GM04503 (cell line): ENCODE measurements at regions not wholly inside any gene's neighbourhood (a gene's known extent, or its start where the extent isn't known, plus 50 kb on each side); places are given as distances from the start of the nearest gene placed in this dataset.
"Not testable (repeated sequence)": the region's sequence is repeated elsewhere in the genome, so short reads cannot be mapped to it uniquely, and the experiment has no call there.

Experiments
- DNase-seq: peaks from one replicate; pipeline ENCODE4 v3.0.0-alpha.2; 2012; ENCODE audit warnings: low read depth

- DNase-seq = no peak
Measured at GRCh38 chr20:22958390-22958789, 76.7 kb upstream of the SSTR4 start.

DNA sequence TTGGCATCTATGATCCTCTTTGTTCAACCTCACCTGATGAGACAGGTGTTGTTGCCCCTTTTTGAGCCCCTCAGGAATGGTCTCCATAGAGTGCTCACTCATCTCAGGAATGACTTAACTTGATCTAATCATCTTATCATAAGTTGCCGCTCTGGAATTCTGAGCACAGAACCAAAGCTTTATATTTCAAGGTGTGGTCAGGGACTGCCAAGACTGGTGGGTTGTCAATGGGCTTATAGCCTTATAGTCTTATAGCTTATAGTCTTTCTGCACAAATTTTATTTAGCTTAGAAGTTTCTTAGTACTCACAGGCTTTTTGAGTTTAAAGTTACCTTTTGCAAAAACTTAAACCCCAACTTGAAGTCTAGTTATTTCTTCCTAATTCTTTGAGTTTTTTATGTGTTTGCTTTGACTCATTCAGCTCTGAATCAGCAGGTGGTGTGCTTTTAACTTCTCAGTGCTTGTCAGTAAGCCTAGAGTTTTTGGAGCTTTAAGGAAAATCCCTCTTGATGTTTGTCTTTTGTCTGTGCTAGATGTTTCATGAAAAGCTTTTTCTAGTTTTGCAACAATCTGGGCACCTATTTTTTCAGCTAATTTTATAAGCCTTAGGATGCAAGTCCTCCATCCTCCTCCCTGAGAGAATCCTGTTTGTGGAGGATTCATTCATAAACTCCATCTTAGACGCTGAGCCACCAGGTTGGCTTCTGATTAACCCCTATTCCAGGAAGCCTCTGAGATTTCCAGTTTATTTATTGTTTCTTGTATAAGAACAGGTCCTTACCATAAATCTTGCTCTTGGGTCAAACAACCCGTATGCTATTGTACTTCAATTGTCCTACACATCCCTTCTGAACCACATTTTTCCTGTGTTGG lies 72.3 kb upstream of the SSTR4 start:
- no peak for DNase-seq

- no peak for DNase-seq
Measured at GRCh38 chr20:22963581-22963980, 71.5 kb upstream of the SSTR4 start.

GRCh38 chr20:22966787-22967464 lies 68.2 kb upstream of the SSTR4 start:
- DNase-seq = no peak

- not testable (repeated sequence) for DNase-seq
Measured at GRCh38 chr20:22967706-22968105, 67.4 kb upstream of the SSTR4 start.

DNA sequence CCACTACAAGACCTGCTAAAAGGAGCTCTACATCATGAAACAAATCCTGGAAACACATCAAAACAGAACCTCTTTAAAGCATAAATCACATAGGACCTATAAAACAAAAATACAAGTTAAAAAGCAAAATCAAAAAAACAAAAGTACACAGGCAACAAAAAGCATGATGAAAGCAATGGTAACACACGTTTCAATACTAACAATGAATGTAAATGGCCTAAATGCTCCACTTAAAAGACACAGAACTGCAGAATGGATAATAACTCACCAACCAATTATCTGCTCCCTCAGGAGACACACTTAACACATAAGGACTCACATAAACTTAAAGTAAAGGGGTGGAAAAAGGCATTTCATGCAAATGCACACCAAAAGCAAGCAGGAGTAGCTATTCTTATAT lies 66.1 kb upstream of the SSTR4 start:
- DNase-seq = not testable (repeated sequence)

DNA sequence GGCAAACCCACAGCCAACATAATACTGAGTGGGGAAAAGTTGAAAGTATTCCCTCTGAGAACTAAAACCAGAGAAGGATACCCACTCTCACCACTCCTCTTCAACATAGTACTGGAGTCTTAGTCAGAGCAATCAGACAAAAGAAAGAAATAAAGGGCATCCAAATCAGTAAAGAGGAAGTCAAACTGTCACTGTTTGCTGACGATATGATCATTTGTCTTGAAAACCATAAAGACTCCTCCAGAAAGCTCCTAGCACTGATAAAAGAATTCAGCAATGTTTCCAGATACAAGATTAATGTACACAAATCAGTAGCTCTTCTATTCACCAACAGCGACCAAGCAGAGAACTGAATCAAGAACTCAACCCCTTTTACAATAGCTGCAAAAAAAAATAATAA lies 64.0 kb upstream of the SSTR4 start:
- not testable (repeated sequence) for DNase-seq

GRCh38 chr20:22974354-22974753 lies 60.8 kb upstream of the SSTR4 start:
- no peak for DNase-seq

DNA sequence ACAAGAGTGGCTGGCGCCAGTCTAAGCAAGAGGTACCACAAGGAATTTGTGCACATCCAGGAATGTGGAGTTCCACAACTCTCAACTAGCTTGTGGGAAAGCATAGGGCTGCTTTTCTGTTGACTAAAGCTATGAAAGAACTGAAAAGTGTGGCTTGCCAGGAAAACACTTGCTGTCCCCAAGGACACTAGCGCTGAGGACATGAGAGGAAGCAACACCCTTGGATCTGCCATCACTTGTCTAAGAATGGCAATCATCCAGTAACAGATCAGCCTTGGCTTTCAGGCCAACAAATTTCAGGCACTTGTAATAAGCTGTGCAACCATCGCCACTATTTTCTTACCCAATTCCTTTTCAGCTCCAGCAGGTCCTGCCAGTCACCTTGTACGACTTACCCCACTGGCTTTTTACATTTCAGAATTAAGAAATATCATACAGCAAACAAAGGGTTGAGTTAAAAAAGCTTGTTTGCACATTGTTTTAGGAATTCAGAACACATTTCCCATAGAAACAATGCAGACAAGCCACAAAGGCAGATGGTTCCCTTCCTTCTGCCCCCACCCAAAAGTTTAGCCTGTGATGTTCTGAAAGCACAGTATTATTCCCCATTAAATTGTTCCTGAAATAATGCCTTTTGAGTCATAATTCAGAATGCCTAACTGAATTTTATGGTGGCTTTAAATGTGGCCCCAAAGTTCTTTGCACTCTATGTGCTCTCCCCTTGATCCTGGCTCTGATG lies 57.9 kb upstream of the SSTR4 start:
- DNase-seq = no peak

DNA sequence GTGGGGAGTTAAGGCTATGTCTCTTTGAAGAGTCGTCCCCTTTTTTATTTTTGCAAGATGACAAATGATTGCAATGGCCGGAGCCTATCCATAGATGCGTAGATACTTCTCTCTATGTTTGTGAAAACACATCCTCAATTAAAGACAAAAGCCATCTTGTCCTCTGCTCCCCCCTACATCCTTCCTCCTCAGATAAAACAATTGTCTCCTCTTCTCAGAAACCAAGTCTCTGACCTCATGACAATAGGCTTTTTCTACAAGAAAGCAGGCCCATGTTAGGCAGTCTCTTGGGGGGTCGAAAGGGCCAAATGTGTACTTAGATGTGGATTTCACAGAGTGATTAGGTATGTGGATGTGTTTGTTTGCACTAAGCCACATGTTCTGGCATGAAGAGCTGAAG lies 51.1 kb upstream of the SSTR4 start:
- DNase-seq = no peak

- DNase-seq = no peak
Measured at GRCh38 chr20:22984606-22985005, 50.5 kb upstream of the SSTR4 start.

DNA sequence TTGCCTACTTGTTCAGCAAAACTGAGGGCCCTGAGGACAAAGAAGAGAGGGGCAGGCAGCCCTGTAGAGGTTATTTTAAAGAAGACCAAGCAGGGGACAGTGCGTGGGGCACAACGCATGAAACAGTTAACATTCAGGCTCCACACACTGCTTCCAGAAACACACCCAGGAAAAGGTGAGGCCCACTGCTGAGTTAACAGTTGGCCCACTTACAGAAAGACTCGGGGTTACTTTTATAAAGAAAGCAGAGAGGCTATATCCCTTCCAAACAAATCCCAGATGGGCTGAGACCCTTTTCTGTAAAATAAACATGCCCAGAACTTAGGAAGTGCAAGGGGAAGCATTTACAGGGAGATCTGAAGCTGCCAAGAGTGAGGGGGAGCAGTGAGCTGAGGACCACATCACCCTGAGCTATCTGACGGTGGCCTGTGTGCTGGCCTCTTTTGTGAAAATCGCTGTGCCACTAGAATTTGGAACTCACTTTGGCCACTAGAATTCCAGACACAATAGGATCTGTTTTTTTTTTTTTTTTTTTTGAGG lies 49.8 kb upstream of the SSTR4 start:
- no peak for DNase-seq
